Activated naive CD4-positive, alpha-beta T cell treated with anti-CD3 and anti-CD28 coated beads for 36 hours (primary cell): ENCODE measurements at regions not wholly inside any gene's neighbourhood (a gene's known extent, or its start where the extent isn't known, plus 50 kb on each side); places are given as distances from the start of the nearest gene placed in this dataset.

ENCODE experiments used
- CTCF ChIA-PET: fragments of 350-600 bp; sonication (Branson Sonifier 250); formaldehyde crosslinking; loops from one replicate; lab custom pipeline; 2021; ENCODE audit warnings: antibody characterized with exemption; lab: Charles Lee
- DNase-seq: peaks from one replicate; pipeline ENCODE4 v3.0.0-alpha.2; 2020
- H3K27ac Mint-ChIP-seq: one replicate; pipeline ENCODE4 v1.8.0; 2021; ENCODE audit warnings: mild to moderate bottlenecking, mixed read lengths
- H3K27me3 Mint-ChIP-seq: one replicate; pipeline ENCODE4 v1.8.0; 2021; ENCODE audit warnings: low read depth, mixed read lengths
- H3K36me3 Mint-ChIP-seq: one replicate; pipeline ENCODE4 v1.8.0; 2021; ENCODE audit warnings: low read depth, mixed read lengths
- H3K4me1 Mint-ChIP-seq: one replicate; pipeline ENCODE4 v1.8.0; 2021; ENCODE audit warnings: low read depth, mixed read lengths
- H3K4me3 Mint-ChIP-seq: one replicate; pipeline ENCODE4 v1.8.0; 2021; ENCODE audit warnings: mild to moderate bottlenecking, moderate library complexity, mixed read lengths
- H3K9me3 Mint-ChIP-seq: one replicate; pipeline ENCODE4 v1.8.0; 2021; ENCODE audit warnings: mixed read lengths
- intact Hi-C: fragments of 100-400 bp; cut with micrococcal nuclease; formaldehyde crosslinking; loops from one replicate; pipeline ENCODE4 v1.15.1; 2023

- Mint-ChIP-seq H3K9me3 (peaks cover 15% of the 10 kb centered on the region), H3K27ac (no peak overlapping the region), H3K27me3 (peaks cover 19% of the 10 kb centered on the region), H3K36me3 (peaks cover 2% of the 10 kb centered on the region), H3K4me1 (no peaks in the 10 kb centered on the region), H3K4me3 (no peak overlapping the region)
- CTCF ChIA-PET, result no interaction called here
- no peak for DNase-seq
- intact Hi-C loops, result no loop called here
Measured at GRCh38 chr10:29922892-29923291, 136.5 kb downstream of the JCAD start.

GRCh38 chr10:29922226-29922625, 137.2 kb downstream of the JCAD start:
- Mint-ChIP-seq H3K36me3 (peaks cover 2% of the 10 kb centered on the region), H3K9me3 (peaks cover 13% of the 10 kb centered on the region), H3K27me3 (peaks cover 19% of the 10 kb centered on the region), H3K27ac (no peak overlapping the region), H3K4me3 (no peak overlapping the region), H3K4me1 (no peaks in the 10 kb centered on the region)
- no peak for DNase-seq
- CTCF ChIA-PET, result no interaction called here
- intact Hi-C loops, result no loop called here

- Mint-ChIP-seq H3K27ac (no peak overlapping the region), H3K36me3 (no peaks in the 10 kb centered on the region), H3K27me3 (peaks cover 19% of the 10 kb centered on the region), H3K9me3 (peaks cover 3% of the 10 kb centered on the region), H3K4me1 (no peaks in the 10 kb centered on the region), H3K4me3 (no peak overlapping the region)
- intact Hi-C loops, result no loop called here
- no peak for DNase-seq
- CTCF ChIA-PET, result no interaction called here
Measured at GRCh38 chr10:29921071-29921446, 138.3 kb downstream of the JCAD start.

GRCh38 chr10:29920408-29921070, 138.8 kb downstream of the JCAD start:
- no peak for DNase-seq
- Mint-ChIP-seq H3K4me3 (no peak overlapping the region), H3K36me3 (no peaks in the 10 kb centered on the region), H3K9me3 (no peaks in the 10 kb centered on the region), H3K27me3 (peaks cover 19% of the 10 kb centered on the region), H3K27ac (no peak overlapping the region), H3K4me1 (no peaks in the 10 kb centered on the region)
- intact Hi-C loops, result no loop called here
- CTCF ChIA-PET, result no interaction called here

- no peaks in the 10 kb centered on the region for H3K9me3 Mint-ChIP-seq
- no peak overlapping the region for H3K27ac Mint-ChIP-seq
- intact Hi-C loops, result no loop called here
- H3K27me3 Mint-ChIP-seq, result peaks cover 13% of the 10 kb centered on the region
- H3K36me3 Mint-ChIP-seq, result no peaks in the 10 kb centered on the region
- no peaks in the 10 kb centered on the region for H3K4me1 Mint-ChIP-seq
- H3K4me3 Mint-ChIP-seq, result no peak overlapping the region
- no peak for DNase-seq
- CTCF ChIA-PET, result interaction anchor here (0.7 kb wide), 1 partner anchor 416 kb away, joined by 4 read pairs; no protein-coding TSS in a partner anchor
Measured at GRCh38 chr10:29918623-29919400, 140.6 kb downstream of the JCAD start.

- Mint-ChIP-seq H3K4me1 (no peaks in the 10 kb centered on the region), H3K27me3 (peaks cover 9% of the 10 kb centered on the region), H3K4me3 (no peak overlapping the region), H3K27ac (no peak overlapping the region), H3K36me3 (no peaks in the 10 kb centered on the region), H3K9me3 (no peaks in the 10 kb centered on the region)
- intact Hi-C loops, result no loop called here
- CTCF ChIA-PET, result no interaction called here
- no peak for DNase-seq
Measured at GRCh38 chr10:29917311-29917710, 142.1 kb downstream of the JCAD start.

- H3K27me3 Mint-ChIP-seq, result peaks cover 8% of the 10 kb centered on the region
- intact Hi-C loops, result no loop called here
- H3K4me1 Mint-ChIP-seq, result no peaks in the 10 kb centered on the region
Measured at GRCh38 chr10:29916669-29917068, 142.7 kb downstream of the JCAD start.

GRCh38 chr10:29914986-29915785, 144.2 kb downstream of the JCAD start:
- Mint-ChIP-seq H3K4me1 (no peaks in the 10 kb centered on the region), H3K27me3 (peaks cover 5% of the 10 kb centered on the region), H3K9me3 (no peaks in the 10 kb centered on the region), H3K4me3 (no peak overlapping the region), H3K27ac (no peak overlapping the region), H3K36me3 (no peaks in the 10 kb centered on the region)
- CTCF ChIA-PET, result interaction anchor here (0.6 to 0.7 kb wide), 2 partner anchors 10 to 19 kb away, joined by 3 to 5 read pairs; no protein-coding TSS in a partner anchor
- intact Hi-C loops, result no loop called here
- no peak for DNase-seq

More at GRCh38 chr10:29916669-29917068, 142.7 kb downstream of the JCAD start:
- CTCF ChIA-PET, result no interaction called here
- Mint-ChIP-seq H3K27ac (no peak overlapping the region), H3K36me3 (no peaks in the 10 kb centered on the region), H3K4me3 (no peak overlapping the region), H3K9me3 (no peaks in the 10 kb centered on the region)
- DNase-seq, result no peak

- intact Hi-C loops, result no loop called here
- H3K36me3 Mint-ChIP-seq, result no peaks in the 10 kb centered on the region
- no peak overlapping the region for H3K27ac Mint-ChIP-seq
- H3K4me1 Mint-ChIP-seq, result peaks cover 7% of the 10 kb centered on the region
- peak; percentile 63 for DNase-seq
- H3K4me3 Mint-ChIP-seq, result no peak overlapping the region
- H3K27me3 Mint-ChIP-seq, result peaks cover 13% of the 10 kb centered on the region
- no peaks in the 10 kb centered on the region for H3K9me3 Mint-ChIP-seq
- CTCF ChIA-PET, result no interaction called here
Measured at GRCh38 chr10:29908962-29909361, 150.4 kb downstream of the JCAD start.

- CTCF ChIA-PET, result interaction anchor here (1.1 kb wide), 1 partner anchor 29 kb away, joined by 3 read pairs; no protein-coding TSS in a partner anchor
- Mint-ChIP-seq H3K9me3 (no peaks in the 10 kb centered on the region), H3K27me3 (peaks cover 7% of the 10 kb centered on the region), H3K4me1 (no peaks in the 10 kb centered on the region), H3K4me3 (no peak overlapping the region), H3K36me3 (no peaks in the 10 kb centered on the region), H3K27ac (no peak overlapping the region)
- intact Hi-C loops, result no loop called here
- DNase-seq, result no peak
Measured at GRCh38 chr10:29900865-29901264, 158.5 kb downstream of the JCAD start.

GRCh38 chr10:29897999-29898716, 161.2 kb downstream of the JCAD start:
- intact Hi-C loops, result no loop called here
- no peaks in the 10 kb centered on the region for H3K4me1 Mint-ChIP-seq
- H3K4me3 Mint-ChIP-seq, result no peak overlapping the region
- H3K27ac Mint-ChIP-seq, result no peak overlapping the region
- CTCF ChIA-PET, result no interaction called here
- H3K27me3 Mint-ChIP-seq, result peaks cover 7% of the 10 kb centered on the region
- no peaks in the 10 kb centered on the region for H3K36me3 Mint-ChIP-seq
- H3K9me3 Mint-ChIP-seq, result no peaks in the 10 kb centered on the region
- DNase-seq, result no peak

- intact Hi-C loops, result no loop called here
- H3K27ac Mint-ChIP-seq, result no peak overlapping the region
- no peak overlapping the region for H3K4me3 Mint-ChIP-seq
- no peaks in the 10 kb centered on the region for H3K4me1 Mint-ChIP-seq
- H3K27me3 Mint-ChIP-seq, result peaks cover 7% of the 10 kb centered on the region
- H3K36me3 Mint-ChIP-seq, result no peaks in the 10 kb centered on the region
- no peak for DNase-seq
- CTCF ChIA-PET, result no interaction called here
- H3K9me3 Mint-ChIP-seq, result no peaks in the 10 kb centered on the region
Measured at GRCh38 chr10:29897430-29897829, 162.0 kb downstream of the JCAD start.
